Raji (cell line): ENCODE measurements at regions not wholly inside any gene's neighbourhood (a gene's known extent, or its start where the extent isn't known, plus 50 kb on each side); places are given as distances from the start of the nearest gene placed in this dataset.

Source experiments
- POLR2A ChIP-seq: IDR thresholded peaks from 2 replicates; pipeline ENCODE4 v1.6.1; 2011; ENCODE audit warnings: low read depth, low read length, control low read depth; ENCODE audit not compliant: insufficient read depth

- no peak for TF ChIP-seq POLR2A
Observed at GRCh38 chr1:234707641-234708040, 97.7 kb upstream of the IRF2BP2 start.

GRCh38 chr1:234706931-234707330, 97.0 kb upstream of the IRF2BP2 start:
- TF ChIP-seq POLR2A = no peak

- TF ChIP-seq POLR2A = no peak
Observed at GRCh38 chr1:234706199-234706598, 96.2 kb upstream of the IRF2BP2 start.

GRCh38 chr1:234705615-234706014, 95.6 kb upstream of the IRF2BP2 start:
- TF ChIP-seq POLR2A = no peak

GRCh38 chr1:234704106-234704887, 94.3 kb upstream of the IRF2BP2 start:
- no peak for TF ChIP-seq POLR2A

GRCh38 chr1:234702342-234703000, 92.5 kb upstream of the IRF2BP2 start:
- TF ChIP-seq POLR2A = no peak

- no peak for TF ChIP-seq POLR2A
Observed at GRCh38 chr1:234701737-234702341, 91.9 kb upstream of the IRF2BP2 start.

- TF ChIP-seq POLR2A = no peak
Observed at GRCh38 chr1:234699795-234700665, 90.1 kb upstream of the IRF2BP2 start.

- no peak for TF ChIP-seq POLR2A
Observed at GRCh38 chr1:234698686-234699085, 88.7 kb upstream of the IRF2BP2 start.

GRCh38 chr1:234697741-234698140, 87.8 kb upstream of the IRF2BP2 start:
- no peak for TF ChIP-seq POLR2A

- no peak for TF ChIP-seq POLR2A
Observed at GRCh38 chr1:234697015-234697414, 87.0 kb upstream of the IRF2BP2 start.

- TF ChIP-seq POLR2A = no peak
Observed at GRCh38 chr1:234696148-234696576, 86.2 kb upstream of the IRF2BP2 start.

GRCh38 chr1:234694661-234695060, 84.7 kb upstream of the IRF2BP2 start:
- TF ChIP-seq POLR2A = no peak

- TF ChIP-seq POLR2A = no peak
Observed at GRCh38 chr1:234692966-234693580, 83.1 kb upstream of the IRF2BP2 start.

- TF ChIP-seq POLR2A = no peak
Observed at GRCh38 chr1:234691567-234691966, 81.6 kb upstream of the IRF2BP2 start.
